NT2/D1 (cell line): ENCODE measurements at regions not wholly inside any gene's neighbourhood (a gene's known extent, or its start where the extent isn't known, plus 50 kb on each side); places are given as distances from the start of the nearest gene placed in this dataset.

ENCODE experiments used
- SUZ12 ChIP-seq: IDR thresholded peaks from 2 replicates; pipeline ENCODE4 v1.6.1; 2011; ENCODE audit not compliant: insufficient read length, insufficient read depth; ENCODE audit errors: extremely low read depth
- YY1 ChIP-seq: IDR thresholded peaks from 2 replicates; pipeline ENCODE4 v1.6.1; 2011; ENCODE audit not compliant: insufficient read length, insufficient read depth

DNA sequence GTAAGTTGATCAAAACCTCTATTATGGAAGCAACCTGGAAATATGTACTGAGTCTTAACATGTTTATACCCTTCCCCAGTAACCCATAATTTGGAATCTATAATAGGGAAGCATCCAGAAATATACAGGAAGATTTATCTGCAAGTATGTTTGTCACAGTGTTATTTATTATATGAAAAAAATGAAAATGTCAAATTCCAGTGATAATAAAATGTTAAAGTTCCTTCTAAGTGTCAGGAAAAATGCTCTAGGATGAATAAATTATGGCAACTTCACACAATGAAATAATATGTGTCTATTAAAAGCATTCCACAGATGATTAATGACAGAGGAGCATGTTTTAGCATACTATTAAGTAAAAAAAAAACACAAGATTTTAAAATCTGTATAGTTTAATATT, 202.3 kb upstream of the PRNP start:
- TF ChIP-seq SUZ12 = no peak
- TF ChIP-seq YY1 = no peak
